HG02763 (cell line): ENCODE measurements at regions not wholly inside any gene's neighbourhood (a gene's known extent, or its start where the extent isn't known, plus 50 kb on each side); places are given as distances from the start of the nearest gene placed in this dataset.
"Not testable (repeated sequence)": the region's sequence is repeated elsewhere in the genome, so short reads cannot be mapped to it uniquely, and the experiment has no call there.

Experiments used
- ATAC-seq: cut with Tn5 transposase; IDR thresholded peaks from one replicate; pipeline ENCODE4 v1.9.1; 2021; ENCODE audit warnings: mild to moderate bottlenecking, moderate library complexity; ENCODE audit not compliant: unreplicated experiment

GRCh38 chr15:26280281-26280680 lies 417.2 kb upstream of the ATP10A start:
- ATAC-seq: no peak

GRCh38 chr15:26261966-26262365 lies 398.8 kb upstream of the ATP10A start:
- no peak for ATAC-seq

- no peak for ATAC-seq
Observed at GRCh38 chr15:26261413-26261812, 398.3 kb upstream of the ATP10A start.

GRCh38 chr15:26260517-26261133 lies 397.5 kb upstream of the ATP10A start:
- no peak for ATAC-seq

- ATAC-seq: no peak
Observed at GRCh38 chr15:26259581-26259980, 396.5 kb upstream of the ATP10A start.

- not testable (repeated sequence) for ATAC-seq
Observed at GRCh38 chr15:26244782-26245181, 381.7 kb upstream of the ATP10A start.

GRCh38 chr15:26243382-26243781 lies 380.3 kb upstream of the ATP10A start:
- no peak for ATAC-seq

GRCh38 chr15:26242565-26243071 lies 379.5 kb upstream of the ATP10A start:
- ATAC-seq: no peak

GRCh38 chr15:26235864-26236263 lies 372.7 kb upstream of the ATP10A start:
- no peak for ATAC-seq

- no peak for ATAC-seq
Observed at GRCh38 chr15:26234976-26235767, 372.0 kb upstream of the ATP10A start.

GRCh38 chr15:26232691-26233090 lies 369.6 kb upstream of the ATP10A start:
- no peak for ATAC-seq

- ATAC-seq: no peak
Observed at GRCh38 chr15:26231096-26231495, 368.0 kb upstream of the ATP10A start.

- no peak for ATAC-seq
Observed at GRCh38 chr15:26224266-26224665, 361.1 kb upstream of the ATP10A start.

GRCh38 chr15:26223720-26224119 lies 360.6 kb upstream of the ATP10A start:
- ATAC-seq: no peak

GRCh38 chr15:26222781-26223180 lies 359.7 kb upstream of the ATP10A start:
- ATAC-seq: no peak

GRCh38 chr15:26217043-26217442 lies 353.9 kb upstream of the ATP10A start:
- ATAC-seq: not testable (repeated sequence)

- no peak for ATAC-seq
Observed at GRCh38 chr15:26214290-26214689, 351.2 kb upstream of the ATP10A start.

GRCh38 chr15:26213427-26213826 lies 350.3 kb upstream of the ATP10A start:
- ATAC-seq: no peak

GRCh38 chr15:26212109-26212508 lies 349.0 kb upstream of the ATP10A start:
- ATAC-seq: no peak

- ATAC-seq: no peak
Observed at GRCh38 chr15:26210980-26211379, 347.9 kb upstream of the ATP10A start.

- no peak for ATAC-seq
Observed at GRCh38 chr15:26201177-26201858, 338.2 kb upstream of the ATP10A start.

- no peak for ATAC-seq
Observed at GRCh38 chr15:26200427-26200826, 337.3 kb upstream of the ATP10A start.
